ENCODE measurements at regions not wholly inside any gene's neighbourhood (a gene's known extent, or its start where the extent isn't known, plus 50 kb on each side); places are given as distances from the start of the nearest gene placed in this dataset.

DNA sequence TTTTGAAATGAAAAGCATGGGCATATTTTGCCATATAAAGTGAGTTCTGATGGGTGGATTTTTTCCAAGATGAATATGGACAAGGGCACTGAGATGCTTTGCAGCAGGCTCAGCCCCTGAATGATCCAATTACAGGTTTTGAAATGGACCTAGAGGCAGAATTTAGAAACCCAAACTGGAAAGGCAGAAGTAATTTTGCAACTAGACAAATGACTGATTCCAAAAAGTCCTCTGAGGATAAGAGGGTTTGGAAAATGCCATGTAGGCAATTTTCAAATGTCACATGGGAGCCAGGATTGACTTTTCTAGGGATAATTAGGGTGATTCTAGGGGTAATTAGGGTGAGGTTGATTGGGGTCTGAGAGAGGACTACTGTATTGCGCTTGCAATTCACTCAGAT is 148.9 kb upstream of the ZNF648 start:
- Mint-ChIP-seq H3K4me3 (no peak overlapping the region), H3K9me3 (ENCODE audit: insufficient read depth) (no peaks in the 10 kb centered on the region), H3K27me3 (peaks cover 24% of the 10 kb centered on the region), H3K27ac (no peak overlapping the region), H3K4me1 (no peaks in the 10 kb centered on the region)
- ATAC-seq (ENCODE audit: low read depth) = no peak
- no peaks in the 10 kb centered on the region for H3K4me1 ChIP-seq (ENCODE audit: control insufficient read depth in 2 of 2, insufficient read depth in 2 of 2, low read length in 2 of 2)
- H3K9me3 ChIP-seq (ENCODE audit: control extremely low read depth in 1 of 3, control insufficient read depth in 2 of 3, insufficient read depth in 1 of 3, low read length in 2 of 3) = no peaks in the 10 kb centered on the region
- H3K27me3 ChIP-seq (replicated peaks in 1 of 4; ENCODE audit: control extremely low read depth in 1 of 4, control insufficient read depth in 3 of 4, insufficient read depth in 4 of 4, low read length in 3 of 4) = peaks cover 0 to 4% (median 0%) of the 10 kb centered on the region in 4 experiments
- H2AFZ ChIP-seq (ENCODE audit: insufficient read depth, low read depth, low read length, poor library complexity, severe bottlenecking) = no peak overlapping the region
- no peak overlapping the region for H3K27ac ChIP-seq (ENCODE audit: low read length in 2 of 2)
- intact Hi-C loops (cut with micrococcal nuclease) = no loop called here
- no peak overlapping the region for H3K9ac ChIP-seq (ENCODE audit: low read length)
- no CpG with 5 or more reads among the region's 1 CpG for WGBS (ENCODE audit: insufficient coverage)
- POLR2A ChIA-PET = no interaction called here
- H4K20me1 ChIP-seq (ENCODE audit: control insufficient read depth, insufficient read depth, low read length, poor library complexity, severe bottlenecking) = no peaks in the 10 kb centered on the region
- TF ChIP-seq, protein P1, sequence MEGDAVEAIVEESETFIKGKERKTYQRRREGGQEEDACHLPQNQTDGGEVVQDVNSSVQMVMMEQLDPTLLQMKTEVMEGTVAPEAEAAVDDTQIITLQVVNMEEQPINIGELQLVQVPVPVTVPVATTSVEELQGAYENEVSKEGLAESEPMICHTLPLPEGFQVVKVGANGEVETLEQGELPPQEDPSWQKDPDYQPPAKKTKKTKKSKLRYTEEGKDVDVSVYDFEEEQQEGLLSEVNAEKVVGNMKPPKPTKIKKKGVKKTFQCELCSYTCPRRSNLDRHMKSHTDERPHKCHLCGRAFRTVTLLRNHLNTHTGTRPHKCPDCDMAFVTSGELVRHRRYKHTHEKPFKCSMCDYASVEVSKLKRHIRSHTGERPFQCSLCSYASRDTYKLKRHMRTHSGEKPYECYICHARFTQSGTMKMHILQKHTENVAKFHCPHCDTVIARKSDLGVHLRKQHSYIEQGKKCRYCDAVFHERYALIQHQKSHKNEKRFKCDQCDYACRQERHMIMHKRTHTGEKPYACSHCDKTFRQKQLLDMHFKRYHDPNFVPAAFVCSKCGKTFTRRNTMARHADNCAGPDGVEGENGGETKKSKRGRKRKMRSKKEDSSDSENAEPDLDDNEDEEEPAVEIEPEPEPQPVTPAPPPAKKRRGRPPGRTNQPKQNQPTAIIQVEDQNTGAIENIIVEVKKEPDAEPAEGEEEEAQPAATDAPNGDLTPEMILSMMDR (IDR thresholded peaks at IDR 0.05) = no peak
- TF ChIP-seq EZH2 (IDR thresholded peaks at IDR 0.05; ENCODE audit: borderline replicate concordance, insufficient read depth, low read depth, low read length, poor library complexity, severe bottlenecking) = no peak
- no peaks in the 10 kb centered on the region for H3K36me3 ChIP-seq (replicated peaks in 1 of 2; ENCODE audit: control extremely low read depth in 1 of 2, control insufficient read depth in 1 of 2, extremely low read depth in 1 of 2, insufficient read depth in 2 of 2, low read length in 1 of 2)
- H3K79me2 ChIP-seq (ENCODE audit: control insufficient read depth, insufficient read depth, low read length) = no peaks in the 10 kb centered on the region
- no peak overlapping the region for H3K4me3 ChIP-seq (ENCODE audit: control extremely low read depth in 1 of 5, extremely low read depth in 1 of 5, insufficient read depth in 1 of 5, low read depth in 2 of 5, low read length in 4 of 5)
- CTCF ChIA-PET = no interaction called here
- no peak overlapping the region for H3K4me2 ChIP-seq (replicated peaks; ENCODE audit: low read depth, low read length, poor library complexity, severe bottlenecking)
- no peak for DNase-seq

DNA sequence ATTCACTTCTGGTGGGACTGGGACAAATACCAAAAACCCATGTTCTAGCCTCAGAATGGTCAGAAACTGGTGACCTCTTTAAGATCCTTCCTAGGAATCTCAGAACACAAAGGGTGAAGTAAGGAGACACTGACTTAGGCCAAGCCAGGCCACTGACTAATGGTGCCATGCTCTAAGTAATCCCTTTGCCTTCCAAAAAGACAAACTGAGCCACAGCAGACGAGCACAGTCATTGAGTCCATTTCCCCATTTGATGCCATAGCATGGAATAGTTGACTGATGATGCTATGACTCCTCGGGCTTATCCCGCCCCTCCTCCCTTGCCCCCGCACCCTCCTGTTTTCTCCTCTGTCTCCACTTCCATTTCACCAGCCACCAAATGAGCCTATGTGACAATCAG is 145.8 kb upstream of the ZNF648 start:
- H3K4me3 ChIP-seq (ENCODE audit: control extremely low read depth in 1 of 5, extremely low read depth in 1 of 5, insufficient read depth in 1 of 5, low read depth in 2 of 5, low read length in 4 of 5) = no peak overlapping the region
- no CpG with 5 or more reads among the region's 4 CpGs for WGBS (ENCODE audit: insufficient coverage)
- no peak for DNase-seq
- no peaks in the 10 kb centered on the region for H4K20me1 ChIP-seq (ENCODE audit: control insufficient read depth, insufficient read depth, low read length, poor library complexity, severe bottlenecking)
- H2AFZ ChIP-seq (ENCODE audit: insufficient read depth, low read depth, low read length, poor library complexity, severe bottlenecking) = no peak overlapping the region
- H3K4me1 ChIP-seq (ENCODE audit: control insufficient read depth in 2 of 2, insufficient read depth in 2 of 2, low read length in 2 of 2) = no peaks in the 10 kb centered on the region
- H3K9ac ChIP-seq (ENCODE audit: low read length) = no peak overlapping the region
- peaks cover 0 to 4% (median 0%) of the 10 kb centered on the region in 4 experiments for H3K27me3 ChIP-seq (replicated peaks in 1 of 4; ENCODE audit: control extremely low read depth in 1 of 4, control insufficient read depth in 3 of 4, insufficient read depth in 4 of 4, low read length in 3 of 4)
- H3K79me2 ChIP-seq (ENCODE audit: control insufficient read depth, insufficient read depth, low read length) = no peaks in the 10 kb centered on the region
- intact Hi-C loops (cut with micrococcal nuclease) = no loop called here
- Mint-ChIP-seq H3K27me3 (peaks cover 31% of the 10 kb centered on the region), H3K9me3 (ENCODE audit: insufficient read depth) (no peaks in the 10 kb centered on the region), H3K4me1 (no peaks in the 10 kb centered on the region), H3K27ac (no peak overlapping the region), H3K4me3 (no peak overlapping the region)
- ATAC-seq (ENCODE audit: low read depth) = no peak
- H3K27ac ChIP-seq (ENCODE audit: low read length in 2 of 2) = no peak overlapping the region
- H3K36me3 ChIP-seq (replicated peaks in 1 of 2; ENCODE audit: control extremely low read depth in 1 of 2, control insufficient read depth in 1 of 2, extremely low read depth in 1 of 2, insufficient read depth in 2 of 2, low read length in 1 of 2) = no peaks in the 10 kb centered on the region
- CTCF ChIA-PET = no interaction called here
- no peak overlapping the region for H3K4me2 ChIP-seq (replicated peaks; ENCODE audit: low read depth, low read length, poor library complexity, severe bottlenecking)
- no peaks in the 10 kb centered on the region for H3K9me3 ChIP-seq (ENCODE audit: control extremely low read depth in 1 of 3, control insufficient read depth in 2 of 3, insufficient read depth in 1 of 3, low read length in 2 of 3)
- TF ChIP-seq, protein P1 (IDR thresholded peaks at IDR 0.05) = no peak
- no peak for TF ChIP-seq EZH2 (IDR thresholded peaks at IDR 0.05; ENCODE audit: borderline replicate concordance, insufficient read depth, low read depth, low read length, poor library complexity, severe bottlenecking)
- POLR2A ChIA-PET = no interaction called here

Measured in B cell (primary cell).